NCI-H1092 (cell line): ENCODE measurements at regions not wholly inside any gene's neighbourhood (a gene's known extent, or its start where the extent isn't known, plus 50 kb on each side); places are given as distances from the start of the nearest gene placed in this dataset.
A peak's percentile ranks its signal among the peaks of the same experiment; 100 is the strongest.

Experiments
- DNase-seq: peaks from one replicate; lab custom pipeline; 2025; lab: John Stamatoyannopoulos, UW

DNA sequence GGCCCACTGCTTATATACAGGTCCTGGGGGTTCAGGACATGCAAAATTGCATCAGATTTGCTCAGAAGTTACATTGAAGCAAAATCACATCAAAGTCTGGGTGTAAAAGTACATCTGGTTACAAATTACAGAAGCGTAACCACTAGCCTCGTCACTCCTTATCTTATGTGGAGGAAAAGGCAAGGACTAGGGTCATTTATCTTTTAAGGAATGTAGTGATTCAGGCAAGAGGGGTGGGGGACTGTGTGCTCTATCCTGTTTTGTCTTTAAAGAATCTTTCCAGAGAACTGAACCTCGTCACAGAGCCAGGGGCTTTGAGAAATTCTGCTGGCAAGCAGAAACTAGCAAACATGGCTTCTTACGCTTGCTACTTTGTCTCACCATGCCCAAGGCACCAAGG lies 61.1 kb upstream of the RAB4A start:
- DNase-seq, result no peak

DNA sequence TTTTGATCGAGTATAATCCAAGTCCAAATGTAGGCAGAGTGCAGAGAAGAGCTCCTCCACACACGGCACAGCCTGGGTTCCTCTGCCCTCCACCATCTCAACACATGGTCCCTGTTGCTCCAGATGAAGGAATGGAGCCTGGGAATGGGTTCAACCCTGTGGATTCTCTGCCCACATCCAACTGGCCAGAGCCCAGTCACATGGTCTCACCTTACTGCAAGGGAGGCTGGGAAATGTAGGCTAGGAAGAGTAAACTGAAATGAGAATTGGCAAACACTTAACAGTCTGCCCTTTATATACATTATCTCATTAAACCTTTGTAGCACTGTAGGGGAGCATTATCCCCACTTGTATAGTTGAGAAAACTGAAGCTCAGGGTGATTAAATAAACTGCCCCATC lies 60.1 kb upstream of the RAB4A start:
- no peak for DNase-seq

DNA sequence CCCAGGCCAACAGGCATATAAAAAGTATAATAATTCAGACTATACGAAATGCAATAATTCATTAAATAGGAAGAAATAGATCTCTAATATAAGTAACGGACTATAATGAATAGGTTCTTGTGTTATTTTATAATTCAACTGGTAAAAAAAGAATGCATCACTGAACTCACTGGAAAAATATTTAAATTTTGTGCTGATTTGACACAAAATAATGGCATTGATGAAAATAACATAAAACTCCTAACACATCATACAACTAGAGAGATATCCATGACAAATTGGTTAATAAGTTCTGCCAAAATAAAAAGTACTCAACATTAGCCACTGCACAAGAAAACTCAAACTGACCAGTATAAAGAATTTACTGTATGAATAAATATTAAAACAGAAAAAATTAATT lies 57.1 kb upstream of the RAB4A start:
- no peak for DNase-seq

DNA sequence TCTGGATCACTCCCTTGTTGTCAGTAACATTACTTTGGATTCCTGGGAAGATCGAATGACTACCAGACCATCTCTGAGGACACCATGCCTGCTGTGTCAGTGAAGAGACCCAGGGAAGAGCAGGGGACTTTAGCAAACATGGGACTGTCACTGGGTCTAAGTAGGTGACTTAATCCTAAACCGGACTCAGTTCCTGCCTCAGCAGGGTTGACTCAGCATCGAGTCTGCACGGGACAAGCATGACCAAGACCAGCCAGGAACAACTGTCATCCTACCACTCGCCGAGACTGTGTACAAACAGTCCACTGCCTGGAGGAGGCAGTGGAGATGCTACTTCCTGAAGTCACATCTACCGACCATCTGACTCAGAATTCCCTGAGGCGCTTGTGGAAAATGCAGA lies 53.2 kb upstream of the RAB4A start:
- no peak for DNase-seq

DNA sequence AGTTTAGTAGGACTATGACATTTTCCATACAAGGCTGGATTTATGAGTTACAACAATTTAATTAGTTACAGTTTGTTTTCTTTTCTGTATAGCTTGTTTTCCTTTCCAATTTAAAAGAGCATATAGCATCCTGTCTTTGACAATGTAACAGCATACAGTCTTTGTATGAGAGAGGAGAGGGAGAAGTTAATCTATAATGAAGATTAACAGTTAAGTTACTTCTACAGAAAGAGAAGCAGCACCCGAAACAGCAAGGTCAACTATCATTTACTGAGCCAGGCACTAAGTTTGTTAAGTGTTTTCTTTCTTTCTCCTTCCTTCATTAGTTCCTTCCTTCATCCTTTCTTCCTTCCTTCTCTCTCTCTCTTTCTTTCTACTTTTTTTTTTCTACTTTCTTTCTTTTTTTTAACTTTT lies 52.3 kb upstream of the RAB4A start:
- DNase-seq, result no peak

DNA sequence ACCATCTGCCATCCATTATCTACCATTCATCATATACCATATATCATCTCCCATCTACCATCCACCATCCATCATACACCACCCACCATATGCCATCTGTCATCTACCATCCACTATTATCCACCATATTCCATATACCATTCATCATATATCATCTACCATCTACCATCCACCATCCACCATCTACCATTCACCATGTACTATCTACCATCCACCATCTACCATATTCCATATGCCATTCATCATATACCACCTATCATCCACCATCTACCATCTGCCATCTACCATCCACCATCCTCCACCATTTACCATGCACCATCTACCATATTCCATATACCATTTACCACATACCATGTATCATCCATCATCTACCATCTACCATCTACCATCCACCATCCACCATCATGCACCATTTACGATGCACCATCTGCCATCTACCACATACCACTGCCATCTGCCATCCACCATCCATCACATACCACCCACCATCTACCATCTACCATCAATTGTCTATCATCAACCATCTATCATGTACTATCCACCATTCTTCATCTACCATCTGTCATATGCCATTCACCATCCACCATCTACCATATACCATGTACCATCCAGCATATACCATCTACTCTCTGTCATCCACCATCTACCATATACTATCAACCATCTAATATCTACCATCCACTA lies 50.6 kb upstream of the RAB4A start:
- no peak for DNase-seq

DNA sequence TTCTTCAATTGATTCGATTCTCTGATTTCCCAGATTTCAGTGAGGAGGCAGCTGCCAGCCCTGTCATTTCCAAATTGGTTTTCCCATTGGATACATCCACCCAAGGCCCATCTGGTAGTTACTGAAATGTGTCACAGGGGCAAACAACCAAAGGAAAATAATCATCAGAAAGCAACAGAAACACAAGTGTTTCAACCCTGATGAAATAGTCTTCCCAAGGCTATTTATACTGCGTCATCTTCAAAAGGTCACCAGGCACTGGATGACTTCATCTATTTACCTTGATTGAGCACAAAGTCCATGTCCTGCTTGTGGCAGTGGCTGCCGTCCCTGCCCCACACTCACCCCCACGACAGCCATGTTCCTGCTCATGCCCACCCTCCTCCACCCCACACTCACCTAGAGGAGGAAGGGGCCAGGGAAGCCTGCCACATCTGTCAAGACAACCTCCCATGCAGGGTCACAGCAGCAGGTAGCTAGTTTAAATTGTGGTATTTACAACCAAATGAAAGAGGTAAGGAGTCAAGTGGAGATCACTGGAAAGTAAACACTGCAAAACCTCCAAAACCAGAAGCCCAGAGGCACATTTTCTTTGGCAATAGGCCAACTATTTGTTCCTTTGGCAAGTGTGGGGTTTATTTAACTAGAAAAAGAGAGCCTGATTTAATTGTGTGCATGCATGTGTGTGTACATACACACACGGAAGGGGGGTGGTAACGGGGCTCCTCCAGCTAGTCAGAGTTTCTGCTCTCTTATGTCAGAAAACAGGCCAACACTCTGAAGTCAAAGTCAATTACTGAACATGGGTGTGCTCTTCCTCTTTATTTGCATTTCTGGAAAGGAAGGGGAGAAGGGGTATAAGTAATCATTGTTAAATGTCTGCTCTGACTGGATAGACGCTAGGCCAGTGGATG lies 49.5 kb upstream of the RAB4A start:
- peak; percentile 81 for DNase-seq
